ENCODE measurements at regions not wholly inside any gene's neighbourhood (a gene's known extent, or its start where the extent isn't known, plus 50 kb on each side); places are given as distances from the start of the nearest gene placed in this dataset.

- TF ChIP-seq, protein P1, sequence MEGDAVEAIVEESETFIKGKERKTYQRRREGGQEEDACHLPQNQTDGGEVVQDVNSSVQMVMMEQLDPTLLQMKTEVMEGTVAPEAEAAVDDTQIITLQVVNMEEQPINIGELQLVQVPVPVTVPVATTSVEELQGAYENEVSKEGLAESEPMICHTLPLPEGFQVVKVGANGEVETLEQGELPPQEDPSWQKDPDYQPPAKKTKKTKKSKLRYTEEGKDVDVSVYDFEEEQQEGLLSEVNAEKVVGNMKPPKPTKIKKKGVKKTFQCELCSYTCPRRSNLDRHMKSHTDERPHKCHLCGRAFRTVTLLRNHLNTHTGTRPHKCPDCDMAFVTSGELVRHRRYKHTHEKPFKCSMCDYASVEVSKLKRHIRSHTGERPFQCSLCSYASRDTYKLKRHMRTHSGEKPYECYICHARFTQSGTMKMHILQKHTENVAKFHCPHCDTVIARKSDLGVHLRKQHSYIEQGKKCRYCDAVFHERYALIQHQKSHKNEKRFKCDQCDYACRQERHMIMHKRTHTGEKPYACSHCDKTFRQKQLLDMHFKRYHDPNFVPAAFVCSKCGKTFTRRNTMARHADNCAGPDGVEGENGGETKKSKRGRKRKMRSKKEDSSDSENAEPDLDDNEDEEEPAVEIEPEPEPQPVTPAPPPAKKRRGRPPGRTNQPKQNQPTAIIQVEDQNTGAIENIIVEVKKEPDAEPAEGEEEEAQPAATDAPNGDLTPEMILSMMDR (IDR thresholded peaks at IDR 0.05) = no peak
- no peak for TF ChIP-seq POLR2A (IDR thresholded peaks at IDR 0.05)
These were observed 707.6 kb downstream of the SLC4A3 start for GRCh38 chr2:220334871-220335590.

Data from body of pancreas (tissue), 4 donors.